Gastrocnemius medialis (tissue), 4 donors: ENCODE measurements at regions not wholly inside any gene's neighbourhood (a gene's known extent, or its start where the extent isn't known, plus 50 kb on each side); places are given as distances from the start of the nearest gene placed in this dataset.
A peak's percentile ranks its signal among the peaks of the same experiment; 100 is the strongest.

Source experiments
- ATAC-seq, 2 donors: fragments of 150-250 bp; one replicate each; pipeline ENCODE4 v1.9.1; 2016
- DNase-seq, 2 donors: peaks; one replicate each; pipeline ENCODE4 v3.0.0-alpha.2; 2019
- H3K27ac ChIP-seq, 4 donors: fragments of 200-600 bp; sonication (generic); 1 replicate in 1 of 4; 2 replicates in 3 of 4; pipeline ENCODE4 v1.5.1; 2016 to 2018; ENCODE audit warnings: mild to moderate bottlenecking in 2 of 4, moderate library complexity in 1 of 4
- H3K27me3 ChIP-seq, 3 donors: fragments of 200-600 bp; sonication (generic) in 2 of 3; 1 replicate in 1 of 3; 2 replicates in 2 of 3; pipeline versions ENCODE4 v1.5.1 to v1.6.0; 2016 to 2019; ENCODE audit warnings: mild to moderate bottlenecking in 1 of 3, moderate library complexity in 1 of 3
- H3K36me3 ChIP-seq, 2 donors: fragments of 200-600 bp; sonication (generic) in 1 of 2; one replicate each; pipeline ENCODE4 v1.5.1; 2017 to 2018
- H3K4me1 ChIP-seq, 2 donors: fragments of 200-600 bp; sonication (generic) in 1 of 2; one replicate each; pipeline ENCODE4 v1.5.1; 2016 to 2017; ENCODE audit warnings: mild to moderate bottlenecking in 2 of 2
- H3K4me3 ChIP-seq, 4 donors: fragments of 200-600 bp; sonication (generic) in 3 of 4; 1 replicate in 1 of 4; 2 replicates in 3 of 4; pipeline ENCODE4 v1.5.1; 2016 to 2019; ENCODE audit warnings: mild to moderate bottlenecking in 2 of 4
- H3K9me3 ChIP-seq, 3 donors: fragments of 200-600 bp; sonication (generic) in 2 of 3; 1 replicate in 1 of 3; 2 replicates in 2 of 3; pipeline ENCODE4 v1.5.1; 2016 to 2019
- POLR2A ChIP-seq, 2 donors: fragments of 450-650 bp; IDR thresholded peaks; one replicate each; pipeline ENCODE4 v1.6.1; 2017; ENCODE audit warnings: antibody characterized with exemption in 2 of 2, mild to moderate bottlenecking in 2 of 2, moderate library complexity in 2 of 2
- in situ Hi-C, 4 donors: fragments of 200-750 bp; cut with MboI; loops; one replicate each; pipeline versions ENCODE4 v1.15.0 to v1.8.0; 2017; ENCODE audit warnings: low sequenced_read_pairs in 4 of 4
- intact Hi-C: fragments of 100-400 bp; cut with DNase I; formaldehyde crosslinking; loops from one replicate; pipeline ENCODE4 v1.15.1; 2023; ENCODE audit warnings: low total_unique reads
- TF ChIP-seq, protein P1 (sequence below), 5 experiments: fragments of 450-650 bp in 3 of 5; fragments of 200-600 bp in 2 of 5; sonication (generic) in 2 of 5; IDR thresholded peaks in 4 of 5; conservative IDR thresholded peaks in 1 of 5; 1 replicate in 4 of 5; 2 replicates in 1 of 5; pipeline ENCODE4 v1.5.1; 2016 to 2019; ENCODE audit warnings: antibody characterized with exemption in 5 of 5, mild to moderate bottlenecking in 3 of 5, moderate library complexity in 3 of 5

DNA sequence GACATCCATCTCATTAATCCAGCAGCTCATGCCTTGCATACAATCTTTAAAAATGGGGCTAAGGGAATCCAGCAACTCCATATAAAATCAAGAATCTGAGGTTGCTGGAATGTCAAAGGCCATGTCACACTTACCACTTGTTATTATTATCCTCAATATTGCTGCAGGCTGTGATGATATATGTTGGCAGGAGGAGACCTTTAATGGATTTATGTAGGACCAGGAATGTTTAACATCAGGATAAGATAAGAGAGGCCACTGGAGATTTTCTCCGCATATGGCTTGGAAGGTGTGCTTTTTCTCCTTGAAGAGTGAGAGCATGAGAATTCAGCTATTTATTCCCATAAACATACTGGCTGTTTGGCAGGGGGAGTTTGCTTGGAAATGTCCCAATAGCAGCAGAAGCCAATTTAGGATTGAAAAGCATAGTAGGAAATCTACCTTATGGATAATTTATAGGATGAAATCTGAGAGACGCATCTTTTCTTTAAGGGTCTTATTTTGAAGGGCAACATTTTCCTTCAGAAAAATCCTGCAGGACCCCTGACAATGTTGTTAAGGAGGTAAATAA lies 481.4 kb downstream of the AGTPBP1 start:
- no peaks in the 10 kb centered on the region for H3K9me3 ChIP-seq
- no peak overlapping the region for H3K27ac ChIP-seq
- DNase-seq (no peak), ATAC-seq (no peak)
- H3K4me3 ChIP-seq = no peak overlapping the region
- in situ Hi-C loops = no loop called here
- TF ChIP-seq, protein P1, sequence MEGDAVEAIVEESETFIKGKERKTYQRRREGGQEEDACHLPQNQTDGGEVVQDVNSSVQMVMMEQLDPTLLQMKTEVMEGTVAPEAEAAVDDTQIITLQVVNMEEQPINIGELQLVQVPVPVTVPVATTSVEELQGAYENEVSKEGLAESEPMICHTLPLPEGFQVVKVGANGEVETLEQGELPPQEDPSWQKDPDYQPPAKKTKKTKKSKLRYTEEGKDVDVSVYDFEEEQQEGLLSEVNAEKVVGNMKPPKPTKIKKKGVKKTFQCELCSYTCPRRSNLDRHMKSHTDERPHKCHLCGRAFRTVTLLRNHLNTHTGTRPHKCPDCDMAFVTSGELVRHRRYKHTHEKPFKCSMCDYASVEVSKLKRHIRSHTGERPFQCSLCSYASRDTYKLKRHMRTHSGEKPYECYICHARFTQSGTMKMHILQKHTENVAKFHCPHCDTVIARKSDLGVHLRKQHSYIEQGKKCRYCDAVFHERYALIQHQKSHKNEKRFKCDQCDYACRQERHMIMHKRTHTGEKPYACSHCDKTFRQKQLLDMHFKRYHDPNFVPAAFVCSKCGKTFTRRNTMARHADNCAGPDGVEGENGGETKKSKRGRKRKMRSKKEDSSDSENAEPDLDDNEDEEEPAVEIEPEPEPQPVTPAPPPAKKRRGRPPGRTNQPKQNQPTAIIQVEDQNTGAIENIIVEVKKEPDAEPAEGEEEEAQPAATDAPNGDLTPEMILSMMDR (IDR thresholded peaks at IDR 0.05 in 4 of 5, conservative IDR thresholded peaks at IDR 0.05 in 1 of 5) = no peak
- no peak for TF ChIP-seq POLR2A (IDR thresholded peaks at IDR 0.05)
- H3K27me3 ChIP-seq = no peaks in the 10 kb centered on the region
- intact Hi-C loops = no loop called here
- no peaks in the 10 kb centered on the region for H3K36me3 ChIP-seq
- H3K4me1 ChIP-seq = no peaks in the 10 kb centered on the region

DNA sequence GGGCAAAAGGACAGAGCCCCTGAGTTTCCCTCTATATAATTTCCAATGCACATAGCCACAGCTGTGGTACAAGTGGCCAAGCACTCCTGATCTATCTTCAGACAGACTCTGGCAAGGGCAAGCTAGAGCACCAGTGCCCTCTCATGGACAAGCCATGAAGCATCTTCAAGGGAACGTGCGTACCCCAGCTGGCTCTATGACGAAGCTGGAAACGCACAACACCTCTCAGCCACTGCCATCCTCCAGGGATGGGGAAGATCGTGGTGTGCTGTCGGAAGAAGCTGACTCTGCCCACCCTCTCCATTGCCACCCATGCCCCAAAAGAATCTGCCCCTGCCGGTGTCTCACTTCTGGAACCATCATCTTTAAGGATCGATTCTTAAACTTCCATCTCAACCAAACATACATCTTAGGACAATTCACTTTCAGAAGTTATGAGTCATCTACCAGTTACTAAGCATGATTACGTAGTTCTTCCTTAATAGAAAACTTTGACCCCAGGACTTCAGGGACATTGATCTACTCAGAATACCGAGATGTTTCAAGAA lies 482.9 kb downstream of the AGTPBP1 start:
- in situ Hi-C loops (no loop called here), intact Hi-C loops (no loop called here)
- Histone ChIP-seq H3K36me3 (no peaks in the 10 kb centered on the region), H3K4me1 (no peaks in the 10 kb centered on the region), H3K4me3 (no peak overlapping the region), H3K9me3 (no peaks in the 10 kb centered on the region), H3K27me3 (no peaks in the 10 kb centered on the region), H3K27ac (no peak overlapping the region)
- peak; percentile 5 to 23 for DNase-seq
- no peak for ATAC-seq
- TF ChIP-seq, protein P1 (IDR thresholded peaks at IDR 0.05 in 4 of 5, conservative IDR thresholded peaks at IDR 0.05 in 1 of 5) = peak in 2 of 5 experiments; percentile 32 to 46
- TF ChIP-seq POLR2A (IDR thresholded peaks at IDR 0.05) = no peak

DNA sequence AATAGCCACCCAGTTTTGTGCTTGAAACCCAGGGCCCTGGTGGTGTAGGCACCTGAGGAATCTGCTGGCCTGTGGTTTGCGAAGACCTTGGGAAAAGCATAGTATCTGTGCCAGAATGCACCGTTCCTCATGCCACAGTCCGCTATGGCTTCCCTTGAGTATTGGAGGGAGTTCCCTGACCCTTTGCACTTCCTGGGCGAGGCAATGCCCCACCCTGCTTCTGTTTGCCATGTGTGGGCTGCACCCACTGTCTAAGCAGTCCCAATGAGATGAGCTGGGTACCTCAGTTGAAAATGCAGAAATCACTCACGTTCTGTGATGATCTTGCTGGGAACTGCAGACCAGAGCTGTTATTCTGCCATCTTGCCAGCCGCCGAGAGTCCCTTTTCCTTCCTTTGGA lies 483.5 kb downstream of the AGTPBP1 start:
- intact Hi-C loops = no loop called here
- Histone ChIP-seq H3K27ac (no peak overlapping the region), H3K9me3 (no peaks in the 10 kb centered on the region), H3K4me3 (no peak overlapping the region), H3K36me3 (no peaks in the 10 kb centered on the region), H3K27me3 (no peaks in the 10 kb centered on the region), H3K4me1 (no peaks in the 10 kb centered on the region)
- TF ChIP-seq POLR2A (IDR thresholded peaks at IDR 0.05) = no peak
- TF ChIP-seq, protein P1 (IDR thresholded peaks at IDR 0.05 in 4 of 5, conservative IDR thresholded peaks at IDR 0.05 in 1 of 5) = no peak
- DNase-seq = no peak
- in situ Hi-C loops = no loop called here
- no peak for ATAC-seq

DNA sequence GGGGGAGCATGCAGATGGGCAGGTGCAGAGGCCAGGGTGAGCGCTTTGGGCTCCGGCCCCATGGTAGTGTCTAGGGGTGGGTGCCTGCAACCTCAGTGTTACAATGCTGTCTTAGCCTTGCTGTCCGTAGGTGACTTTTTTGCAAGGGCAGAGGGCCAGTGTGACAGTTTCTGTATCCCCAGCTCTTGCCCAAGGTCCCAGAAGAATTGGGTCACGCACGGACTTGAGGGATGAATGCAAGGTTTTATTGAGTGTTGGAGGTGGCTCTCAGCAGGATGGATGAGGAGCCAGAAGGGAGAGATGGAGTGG lies 492.5 kb downstream of the AGTPBP1 start:
- ATAC-seq (no peak), DNase-seq (no peak)
- H3K27ac ChIP-seq = no peak overlapping the region
- no peaks in the 10 kb centered on the region for H3K9me3 ChIP-seq
- in situ Hi-C loops = no loop called here
- H3K27me3 ChIP-seq = no peaks in the 10 kb centered on the region
- no peaks in the 10 kb centered on the region for H3K4me1 ChIP-seq
- intact Hi-C loops = no loop called here
- no peak overlapping the region for H3K4me3 ChIP-seq
- no peaks in the 10 kb centered on the region for H3K36me3 ChIP-seq
- no peak for TF ChIP-seq POLR2A (IDR thresholded peaks at IDR 0.05)
- TF ChIP-seq, protein P1 (IDR thresholded peaks at IDR 0.05 in 4 of 5, conservative IDR thresholded peaks at IDR 0.05 in 1 of 5) = no peak
